Ovary (tissue), 7 donors: ENCODE measurements at regions not wholly inside any gene's neighbourhood (a gene's known extent, or its start where the extent isn't known, plus 50 kb on each side); places are given as distances from the start of the nearest gene placed in this dataset.

Experiments
- DNase-seq, 5 donors: peaks; one replicate each; pipeline ENCODE4 v3.0.0-alpha.2; 2019 to 2020
- H3K27ac ChIP-seq, 2 donors: fragments of 200-600 bp; one replicate each; pipeline versions ENCODE4 v1.5.1 to v1.8.0; 2019 to 2022
- H3K27me3 ChIP-seq: fragments of 200-600 bp; one replicate; pipeline ENCODE4 v1.8.0; 2022
- H3K36me3 ChIP-seq: fragments of 200-600 bp; sonication (generic); one replicate; pipeline ENCODE4 v1.5.1; 2019
- H3K4me1 ChIP-seq: one replicate; pipeline ENCODE4 v1.8.1; 2013; ENCODE audit warnings: mild to moderate bottlenecking, moderate library complexity; ENCODE audit not compliant: insufficient read depth
- H3K4me3 ChIP-seq: fragments of 200-600 bp; sonication (generic); one replicate; pipeline ENCODE4 v1.5.1; 2017
- H3K9me3 ChIP-seq, 2 donors: fragments of 200-600 bp in 1 of 2; sonication (generic) in 1 of 2; one replicate each; pipeline versions ENCODE4 v1.5.1 to v1.8.1; 2013 to 2019; ENCODE audit warnings: mild to moderate bottlenecking in 1 of 2, moderate library complexity in 1 of 2
- CTCF ChIP-seq, 3 donors: fragments of 450-650 bp in 2 of 3; fragments of 200-600 bp in 1 of 3; IDR thresholded peaks; one replicate each; pipeline versions ENCODE4 v1.5.1 to v1.8.0; 2016 to 2022; ENCODE audit warnings: antibody characterized with exemption in 3 of 3, mild to moderate bottlenecking in 1 of 3
- EP300 ChIP-seq: sonication (generic); formaldehyde crosslinking; IDR thresholded peaks from one replicate; pipeline ENCODE4 v1.6.1; 2017; ENCODE audit warnings: antibody characterized with exemption
- POLR2A ChIP-seq: fragments of 450-650 bp; IDR thresholded peaks from one replicate; pipeline ENCODE4 v1.6.1; 2017; ENCODE audit warnings: antibody characterized with exemption, mild to moderate bottlenecking, moderate library complexity
- WGBS, 3 donors: extraction: QIAGEN DNeasy Blood & Tissue Kit in 1 of 3; methylation state at CpG; one replicate each; pipeline versions ENCODE4 v1.1.5 to v1.1.7; 2013 to 2017; 5-methylcytosine and 5-hydroxymethylcytosine counted together
- intact Hi-C, 4 donors: fragments of 100-400 bp; cut with DNase I; formaldehyde crosslinking; loops; one replicate each; pipeline versions ENCODE4 v1.11.0 to v1.15.1; 2022 to 2023
- donor health status: DM: no; HTN: no; CAD: no; lungs with moderate emphysema.
- donor health status: DM: no; HTN: no; CAD: no.
- donor health status: Bipolar disorder and iron deficiency.
- donor health status: DM: no; HTN: no; CAD: no.
- donor health status: DM: yes; HTN: yes; CAD: no.

GRCh38 chr10:44201656-44202055 is 183.2 kb downstream of the CXCL12 start:
- Histone ChIP-seq H3K4me3 (no peak overlapping the region), H3K27ac (no peak overlapping the region), H3K9me3 (no peaks in the 10 kb centered on the region), H3K4me1 (peaks cover 13% of the 10 kb centered on the region), H3K27me3 (no peaks in the 10 kb centered on the region), H3K36me3 (no peaks in the 10 kb centered on the region)
- intact Hi-C loops = no loop called here
- WGBS, 3 donors = 76 to 87% (median 83%) methylated on average over 2 of the region's 2 CpGs
- no peak for TF ChIP-seq CTCF (IDR thresholded peaks at IDR 0.05)
- no peak for TF ChIP-seq POLR2A
- TF ChIP-seq EP300 = no peak
- no peak for DNase-seq

GRCh38 chr10:44201011-44201410 is 183.9 kb downstream of the CXCL12 start:
- TF ChIP-seq EP300 (no peak), POLR2A (no peak), CTCF (IDR thresholded peaks at IDR 0.05) (no peak)
- intact Hi-C loops = no loop called here
- Histone ChIP-seq H3K4me3 (no peak overlapping the region), H3K9me3 (no peaks in the 10 kb centered on the region), H3K27me3 (no peaks in the 10 kb centered on the region), H3K36me3 (no peaks in the 10 kb centered on the region), H3K27ac (no peak overlapping the region), H3K4me1 (peaks cover 13% of the 10 kb centered on the region)
- no peak for DNase-seq
- WGBS, 3 donors = 92 to 96% (median 94%) methylated on average over 6 of the region's 6 CpGs

- H3K27ac ChIP-seq = no peak overlapping the region
- H3K4me3 ChIP-seq = no peak overlapping the region
- DNase-seq = no peak
- no peaks in the 10 kb centered on the region for H3K27me3 ChIP-seq
- intact Hi-C loops = no loop called here
- no peaks in the 10 kb centered on the region for H3K36me3 ChIP-seq
- peaks cover 16% of the 10 kb centered on the region for H3K4me1 ChIP-seq
- WGBS, 3 donors = 88 to 98% (median 96%) methylated on average over 12 of the region's 12 CpGs
- H3K9me3 ChIP-seq = no peaks in the 10 kb centered on the region
- TF ChIP-seq EP300 = no peak
- no peak for TF ChIP-seq POLR2A
- no peak for TF ChIP-seq CTCF (IDR thresholded peaks at IDR 0.05)
These were observed 184.8 kb downstream of the CXCL12 start for GRCh38 chr10:44199991-44200655.

- Histone ChIP-seq H3K36me3 (no peaks in the 10 kb centered on the region), H3K27ac (peak overlapping the region in 1 of 2 donors; percentile 36), H3K4me3 (no peak overlapping the region), H3K9me3 (no peaks in the 10 kb centered on the region), H3K4me1 (peaks cover 16% of the 10 kb centered on the region), H3K27me3 (no peaks in the 10 kb centered on the region)
- intact Hi-C loops = no loop called here
- TF ChIP-seq CTCF (IDR thresholded peaks at IDR 0.05) (no peak), EP300 (no peak), POLR2A (no peak)
- DNase-seq = no peak
- WGBS, 3 donors = 65 to 98% (median 82%) methylated on average over 3 of the region's 3 CpGs
These were observed 185.6 kb downstream of the CXCL12 start for GRCh38 chr10:44199267-44199666.
